ENCODE measurements at regions not wholly inside any gene's neighbourhood (a gene's known extent, or its start where the extent isn't known, plus 50 kb on each side); places are given as distances from the start of the nearest gene placed in this dataset.
"Not testable (repeated sequence)": the region's sequence is repeated elsewhere in the genome, so short reads cannot be mapped to it uniquely, and the experiment has no call there.

DNA sequence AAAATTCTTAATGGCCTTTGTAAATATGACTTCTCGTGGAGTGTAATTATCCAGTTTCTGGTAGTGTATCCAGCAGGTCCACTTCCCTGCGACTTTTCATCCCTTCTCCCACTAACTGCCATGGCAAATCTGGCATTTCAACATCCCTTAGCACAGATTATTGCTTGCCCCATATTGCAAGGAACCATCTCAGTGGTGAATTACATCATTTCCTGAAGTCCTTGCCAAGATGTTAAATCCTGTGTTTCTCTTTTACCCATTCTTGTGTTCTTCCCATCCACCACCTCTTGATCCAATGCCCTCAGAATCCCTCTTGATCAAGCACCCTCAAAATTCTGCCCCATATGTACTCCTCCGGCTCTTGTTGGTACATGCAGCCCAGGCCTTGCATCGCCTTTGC is 88.1 kb upstream of the ZNF81 start:
- H3K4me3 ChIP-seq (ENCODE audit: low read length), result no peak overlapping the region
- DNase-seq (ENCODE audit: low read depth), result peak; percentile 4
- TF ChIP-seq, protein P1, sequence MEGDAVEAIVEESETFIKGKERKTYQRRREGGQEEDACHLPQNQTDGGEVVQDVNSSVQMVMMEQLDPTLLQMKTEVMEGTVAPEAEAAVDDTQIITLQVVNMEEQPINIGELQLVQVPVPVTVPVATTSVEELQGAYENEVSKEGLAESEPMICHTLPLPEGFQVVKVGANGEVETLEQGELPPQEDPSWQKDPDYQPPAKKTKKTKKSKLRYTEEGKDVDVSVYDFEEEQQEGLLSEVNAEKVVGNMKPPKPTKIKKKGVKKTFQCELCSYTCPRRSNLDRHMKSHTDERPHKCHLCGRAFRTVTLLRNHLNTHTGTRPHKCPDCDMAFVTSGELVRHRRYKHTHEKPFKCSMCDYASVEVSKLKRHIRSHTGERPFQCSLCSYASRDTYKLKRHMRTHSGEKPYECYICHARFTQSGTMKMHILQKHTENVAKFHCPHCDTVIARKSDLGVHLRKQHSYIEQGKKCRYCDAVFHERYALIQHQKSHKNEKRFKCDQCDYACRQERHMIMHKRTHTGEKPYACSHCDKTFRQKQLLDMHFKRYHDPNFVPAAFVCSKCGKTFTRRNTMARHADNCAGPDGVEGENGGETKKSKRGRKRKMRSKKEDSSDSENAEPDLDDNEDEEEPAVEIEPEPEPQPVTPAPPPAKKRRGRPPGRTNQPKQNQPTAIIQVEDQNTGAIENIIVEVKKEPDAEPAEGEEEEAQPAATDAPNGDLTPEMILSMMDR (IDR thresholded peaks at IDR 0.05; ENCODE audit: insufficient read depth, low read depth, low read length, missing control alignments), result no peak

DNA sequence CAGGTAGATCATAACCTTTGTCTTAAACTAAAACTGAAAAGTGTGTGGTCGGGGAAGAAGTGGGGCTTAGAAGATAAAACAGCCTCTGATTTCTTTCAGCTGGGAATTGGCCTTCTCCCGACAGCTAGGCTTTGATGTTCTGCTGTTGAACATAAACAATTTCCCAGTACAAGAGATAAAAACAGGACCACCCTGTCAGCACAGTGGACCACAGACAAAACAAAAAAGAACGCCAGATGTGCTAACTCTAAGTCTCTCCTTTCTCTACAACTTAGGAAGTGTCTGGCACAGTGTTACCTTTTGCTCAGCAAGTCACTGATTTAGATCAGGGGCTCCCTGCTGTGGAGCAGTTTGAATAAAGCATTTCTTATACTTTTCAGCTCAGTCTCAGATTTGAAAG is 87.5 kb upstream of the UXT start:
- H3K4me3 ChIP-seq (ENCODE audit: low read length), result no peak overlapping the region
- DNase-seq (ENCODE audit: low read depth), result no peak
- TF ChIP-seq, protein P1 (IDR thresholded peaks at IDR 0.05; ENCODE audit: insufficient read depth, low read depth, low read length, missing control alignments), result no peak

DNA sequence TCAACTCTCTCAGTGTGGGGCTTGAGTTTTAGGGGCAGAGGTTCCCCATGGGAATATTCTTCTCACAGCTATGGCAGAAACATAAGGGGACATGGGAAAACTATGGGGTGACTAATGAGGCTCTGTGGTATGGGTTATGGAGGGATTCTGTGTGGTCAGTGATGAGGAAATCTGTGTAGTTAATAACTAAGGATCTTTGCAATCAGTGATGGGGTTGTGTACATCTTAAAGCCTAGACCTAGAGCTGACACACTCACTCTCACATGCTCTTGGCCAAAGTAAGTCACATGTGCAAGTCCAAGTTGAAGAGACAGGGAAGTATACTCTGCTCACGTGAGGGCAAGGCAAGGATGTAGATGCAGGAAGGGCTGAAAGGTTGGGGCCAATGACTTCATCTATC is 86.4 kb upstream of the UXT start:
- TF ChIP-seq, protein P1 (IDR thresholded peaks at IDR 0.05; ENCODE audit: insufficient read depth, low read depth, low read length, missing control alignments), result no peak
- peak; percentile 26 for DNase-seq (ENCODE audit: low read depth)
- H3K4me3 ChIP-seq (ENCODE audit: low read length), result no peak overlapping the region

DNA sequence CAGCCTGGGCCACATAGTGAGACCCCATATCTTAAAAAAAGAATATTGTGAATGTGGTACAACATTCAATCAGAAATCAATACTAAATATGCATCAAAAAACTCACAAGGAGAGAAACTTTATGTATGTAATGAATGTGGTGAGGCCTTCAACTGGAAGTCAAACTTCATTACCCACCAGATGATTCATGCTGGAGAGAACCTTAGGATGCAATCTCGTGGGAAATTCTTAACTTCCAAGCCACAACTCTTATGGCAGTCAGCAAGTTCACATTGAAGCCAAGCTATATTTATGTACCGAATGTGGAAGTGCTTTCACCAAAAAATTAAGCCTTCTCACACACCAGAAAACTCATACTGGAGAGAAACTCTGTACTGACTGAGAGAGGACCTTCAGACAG is 84.5 kb upstream of the UXT start:
- H3K4me3 ChIP-seq (ENCODE audit: low read length), result no peak overlapping the region
- TF ChIP-seq, protein P1 (IDR thresholded peaks at IDR 0.05; ENCODE audit: insufficient read depth, low read depth, low read length, missing control alignments), result no peak
- peak; percentile 6 for DNase-seq (ENCODE audit: low read depth)

DNA sequence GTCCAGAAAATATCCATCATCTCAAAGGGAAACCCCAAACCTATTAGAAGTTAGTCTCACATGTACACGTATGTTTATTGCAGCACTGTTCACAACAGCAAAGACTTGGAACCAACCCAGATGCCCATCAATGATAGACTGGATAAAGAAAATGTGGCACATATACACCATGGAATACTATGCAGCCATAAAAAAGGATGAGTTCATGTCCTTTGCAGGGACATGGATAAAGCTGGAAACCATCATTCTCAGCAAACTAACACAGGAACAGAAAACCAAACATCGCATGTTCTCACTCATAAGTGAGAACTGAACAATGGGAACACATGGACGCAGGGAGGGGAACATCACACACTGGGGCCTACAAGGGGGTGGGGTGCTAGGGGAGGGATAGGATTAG is 79.9 kb upstream of the UXT start:
- H3K4me3 ChIP-seq (ENCODE audit: low read length); DNase-seq (ENCODE audit: low read depth): not testable (repeated sequence)

DNA sequence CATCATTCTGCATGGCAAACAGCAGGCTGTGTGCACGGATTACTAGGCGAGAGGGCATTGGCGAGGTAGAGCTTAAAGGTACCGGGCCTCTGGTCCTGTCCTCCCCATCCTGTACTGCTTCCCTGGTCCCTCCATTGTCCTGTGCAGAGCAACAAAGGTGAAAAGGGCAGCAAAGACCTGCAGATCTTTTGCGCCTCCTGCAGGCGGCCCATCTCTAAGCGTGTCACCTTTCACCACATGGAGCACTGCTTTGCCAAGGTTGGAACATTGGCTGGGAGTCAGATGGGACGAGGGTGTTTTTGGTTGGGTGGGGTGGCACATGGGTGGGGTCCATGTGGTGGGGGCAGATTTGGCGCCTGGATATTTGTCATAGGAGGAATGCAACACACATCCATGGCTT is 64.7 kb upstream of the UXT start:
- TF ChIP-seq, protein P1 (IDR thresholded peaks at IDR 0.05; ENCODE audit: insufficient read depth, low read depth, low read length, missing control alignments), result no peak
- no peak for DNase-seq (ENCODE audit: low read depth)
- H3K4me3 ChIP-seq (ENCODE audit: low read length), result no peak overlapping the region

DNA sequence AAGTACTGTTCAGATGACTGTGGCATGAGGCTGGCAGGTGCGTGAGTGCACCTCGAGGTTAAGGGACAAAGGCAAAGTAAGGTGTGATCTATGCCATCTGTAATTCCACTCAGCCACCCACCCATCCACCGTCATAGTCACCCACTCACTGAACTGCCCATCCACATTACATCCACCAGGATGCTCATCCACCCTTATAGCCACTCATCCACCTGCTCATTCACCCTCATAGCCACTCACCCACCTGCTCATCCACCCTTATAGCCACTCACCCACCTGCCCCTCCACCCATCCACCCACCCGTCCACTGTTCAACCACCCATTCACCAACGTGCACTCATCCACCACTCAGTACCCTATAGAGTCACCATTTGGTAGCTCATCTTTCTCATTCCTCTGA is 64.1 kb upstream of the UXT start:
- H3K4me3 ChIP-seq (ENCODE audit: low read length), result no peak overlapping the region
- no peak for DNase-seq (ENCODE audit: low read depth)
- TF ChIP-seq, protein P1 (IDR thresholded peaks at IDR 0.05; ENCODE audit: insufficient read depth, low read depth, low read length, missing control alignments), result no peak

DNA sequence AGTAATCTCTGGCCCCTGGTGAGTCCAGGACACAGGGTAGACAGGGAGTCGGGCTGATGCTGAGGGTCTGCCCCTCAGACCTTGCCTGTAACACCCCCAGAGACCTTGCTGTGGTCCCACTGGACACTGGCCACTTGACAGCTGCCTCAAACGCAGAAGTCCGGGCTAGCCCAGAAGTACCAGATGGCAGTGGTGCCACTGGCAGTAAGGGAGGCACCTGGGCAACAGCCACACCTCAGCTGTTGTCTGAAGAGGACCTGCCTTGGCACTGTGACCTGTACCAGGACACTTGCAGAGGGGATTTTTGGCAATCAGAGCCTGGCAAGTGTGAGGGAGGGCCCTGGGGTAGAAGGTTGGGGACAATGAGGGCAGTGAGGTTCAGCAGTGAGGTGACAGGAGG is 63.3 kb upstream of the UXT start:
- DNase-seq (ENCODE audit: low read depth), result no peak
- H3K4me3 ChIP-seq (ENCODE audit: low read length), result no peak overlapping the region
- TF ChIP-seq, protein P1 (IDR thresholded peaks at IDR 0.05; ENCODE audit: insufficient read depth, low read depth, low read length, missing control alignments), result no peak

DNA sequence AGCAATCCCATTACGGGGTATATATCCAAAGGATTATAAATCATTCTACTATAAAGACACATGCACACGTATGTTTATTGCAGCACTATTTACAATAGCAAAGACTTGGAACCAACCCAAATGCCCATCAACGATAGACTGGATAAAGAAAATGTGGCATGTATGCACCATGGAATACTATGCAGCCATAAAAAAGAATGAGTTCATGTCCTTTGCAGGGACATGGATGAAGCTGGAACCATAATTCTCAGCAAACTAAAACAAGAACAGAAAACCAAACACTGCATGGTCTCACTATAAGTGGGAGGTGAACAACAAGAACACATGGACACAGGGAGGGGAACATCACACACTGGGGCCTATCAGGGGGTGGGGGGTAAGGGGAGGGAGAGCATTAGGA is 56.1 kb upstream of the UXT start:
- DNase-seq (ENCODE audit: low read depth); H3K4me3 ChIP-seq (ENCODE audit: low read length): not testable (repeated sequence)

DNA sequence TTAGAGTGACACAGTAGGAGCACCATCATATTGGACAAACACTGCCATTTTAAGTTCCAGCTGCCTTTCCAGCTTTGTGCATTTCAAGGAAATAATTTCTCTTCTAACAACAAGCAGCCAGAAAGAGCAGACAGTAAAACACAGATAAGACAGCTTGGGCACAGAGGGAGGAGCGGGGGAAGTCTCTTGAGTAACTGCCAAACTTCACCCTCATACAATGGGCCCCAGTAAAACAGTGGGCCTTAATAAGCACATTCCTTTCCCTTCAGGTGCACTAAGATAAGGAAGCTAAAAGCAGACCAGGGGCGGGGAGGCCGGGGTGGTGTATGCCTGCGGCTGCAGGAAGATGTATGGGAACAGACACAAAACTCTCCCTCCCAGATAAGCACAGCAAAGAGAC is 53.7 kb upstream of the UXT start:
- DNase-seq (ENCODE audit: low read depth); H3K4me3 ChIP-seq (ENCODE audit: low read length): not testable (repeated sequence)

Data from epithelial cell of esophagus (primary cell).